PC-9 (cell line): ENCODE measurements at regions not wholly inside any gene's neighbourhood (a gene's known extent, or its start where the extent isn't known, plus 50 kb on each side); places are given as distances from the start of the nearest gene placed in this dataset.
"Not testable (repeated sequence)": the region's sequence is repeated elsewhere in the genome, so short reads cannot be mapped to it uniquely, and the experiment has no call there.

Source experiments
- BruUV-seq: library from RNA; stranded (reverse); fragments of 400-500 nt; replicated peaks from 2 replicates; lab custom pipeline; 2021; lab: Mats Ljungman, UMichigan
- CTCF ChIA-PET: fragments of 300-600 bp; sonication (Branson Sonifier 250); formaldehyde crosslinking; loops from one replicate; lab custom pipeline; 2022; ENCODE audit warnings: antibody characterized with exemption; lab: Charles Lee
- POLR2A ChIA-PET: fragments of 300-600 bp; sonication (Branson Sonifier 250); formaldehyde crosslinking; loops from one replicate; lab custom pipeline; 2022; ENCODE audit warnings: antibody characterized with exemption; ENCODE audit not compliant: unreplicated experiment; lab: Charles Lee
- DNase-seq, 2 experiments: peaks; one replicate each; pipeline versions ENCODE4 v3.0.0 to v3.0.0-alpha.2; 2015 to 2022; ENCODE audit warnings: mixed read lengths in 1 of 2
- H2AFZ ChIP-seq: fragments of 200-600 bp; sonication (generic); 2 replicates; pipeline ENCODE4 v1.8.1; 2017; ENCODE audit warnings: antibody characterized with exemption
- H3F3A ChIP-seq: fragments of 200-600 bp; sonication (generic); 2 replicates; pipeline ENCODE4 v1.8.1; 2017; ENCODE audit warnings: antibody characterized with exemption, mild to moderate bottlenecking, low read depth; ENCODE audit not compliant: insufficient read depth
- H3K27ac ChIP-seq: fragments of 200-600 bp; sonication (generic); 2 replicates; pipeline ENCODE4 v1.6.1; 2016; ENCODE audit warnings: mixed run types
- H3K27me3 ChIP-seq: fragments of 200-600 bp; sonication (generic); 2 replicates; pipeline ENCODE4 v1.6.1; 2016; ENCODE audit warnings: low read depth, mixed run types; ENCODE audit not compliant: insufficient read depth
- H3K36me3 ChIP-seq: fragments of 200-600 bp; sonication (generic); 2 replicates; pipeline ENCODE4 v1.6.1; 2016; ENCODE audit warnings: low read depth, mixed run types
- H3K4me1 ChIP-seq: fragments of 200-600 bp; sonication (generic); replicated peaks from 2 replicates; pipeline ENCODE4 v1.6.1; 2016; ENCODE audit warnings: mixed run types; ENCODE audit not compliant: insufficient read depth
- H3K4me2 ChIP-seq: fragments of 200-600 bp; sonication (generic); 2 replicates; pipeline ENCODE4 v1.6.1; 2017; ENCODE audit warnings: mixed run types
- H3K4me3 ChIP-seq: fragments of 200-600 bp; sonication (generic); 2 replicates; pipeline ENCODE4 v1.6.1; 2016; ENCODE audit warnings: mixed run types
- H3K79me2 ChIP-seq: fragments of 200-600 bp; sonication (generic); 2 replicates; pipeline ENCODE4 v1.6.1; 2017; ENCODE audit warnings: low read depth, mixed run types
- H3K9me2 ChIP-seq: fragments of 200-600 bp; sonication (generic); 2 replicates; pipeline ENCODE4 v1.8.1; 2017; ENCODE audit warnings: mild to moderate bottlenecking; ENCODE audit not compliant: insufficient read depth
- H3K9me3 ChIP-seq: fragments of 200-600 bp; sonication (generic); 2 replicates; pipeline ENCODE4 v1.8.1; 2016; ENCODE audit warnings: low read depth; ENCODE audit not compliant: insufficient read depth
- H4K20me1 ChIP-seq: fragments of 200-600 bp; sonication (generic); 2 replicates; pipeline ENCODE4 v1.8.1; 2017; ENCODE audit not compliant: insufficient read depth
- CTCF ChIP-seq: fragments of 200-600 bp; sonication (generic); conservative IDR thresholded peaks from 2 replicates; pipeline ENCODE4 v1.6.1; 2017; ENCODE audit warnings: mixed run types, antibody characterized with exemption, mild to moderate bottlenecking, moderate library complexity
- EZH2 ChIP-seq: fragments of 200-600 bp; sonication (generic); IDR thresholded peaks from 2 replicates; pipeline ENCODE4 v1.8.0; 2017; ENCODE audit warnings: antibody characterized with exemption, low read depth
- intact Hi-C: fragments of 100-400 bp; cut with micrococcal nuclease; formaldehyde crosslinking; loops from one replicate; pipeline ENCODE4 v1.10.0; 2022; ENCODE audit not compliant: unreplicated experiment

GRCh38 chr2:220590476-220590875 lies 963.0 kb downstream of the SLC4A3 start:
- Histone ChIP-seq H3K9me2 (no peaks in the 10 kb centered on the region), H3K27me3 (no peaks in the 10 kb centered on the region), H3K9me3 (no peaks in the 10 kb centered on the region), H3K27ac (no peak overlapping the region), H3K4me3 (no peak overlapping the region), H3F3A (no peaks in the 10 kb centered on the region), H3K4me1 (no peaks in the 10 kb centered on the region), H4K20me1 (no peaks in the 10 kb centered on the region), H3K4me2 (no peak overlapping the region), H3K79me2 (no peaks in the 10 kb centered on the region), H3K36me3 (no peaks in the 10 kb centered on the region), H2AFZ (no peak overlapping the region)
- intact Hi-C loops, result no loop called here
- POLR2A ChIA-PET, result no interaction called here
- CTCF ChIA-PET, result no interaction called here
- TF ChIP-seq EZH2, result no peak
- TF ChIP-seq CTCF, result no peak
- BruUV-seq, result no TSS peak
- DNase-seq, result peak in 1 of 2 experiments; percentile 36

- CTCF ChIA-PET, result no interaction called here
These were observed 966.1 kb downstream of the SLC4A3 start for GRCh38 chr2:220593526-220593925.

GRCh38 chr2:220601674-220602073 lies 970.4 kb downstream of the EPHA4 start:
- intact Hi-C loops, result no loop called here
- BruUV-seq, result no TSS peak
- ChIA-PET POLR2A (no interaction called here), CTCF (no interaction called here)
- Histone ChIP-seq H3K79me2 (no peaks in the 10 kb centered on the region), H3F3A (no peaks in the 10 kb centered on the region), H3K36me3 (no peaks in the 10 kb centered on the region), H3K4me1 (no peaks in the 10 kb centered on the region), H4K20me1 (no peaks in the 10 kb centered on the region), H3K9me3 (no peaks in the 10 kb centered on the region; the same call in 1 of the 2 replicates), H3K9me2 (0 out of 2 replicates have a peak, but pooled peaks cover 4% of the 10 kb centered on the region), H3K4me2 (no peak overlapping the region), H3K27ac (no peak overlapping the region), H3K4me3 (no peak overlapping the region), H2AFZ (no peak overlapping the region), H3K27me3 (no peaks in the 10 kb centered on the region)
- TF ChIP-seq EZH2, result no peak
- TF ChIP-seq CTCF, result no peak
- no peak for DNase-seq

More at GRCh38 chr2:220593526-220593925, 966.1 kb downstream of the SLC4A3 start:
- Histone ChIP-seq H3K79me2 (no peaks in the 10 kb centered on the region), H3F3A (no peaks in the 10 kb centered on the region), H3K27me3 (no peaks in the 10 kb centered on the region), H3K36me3 (no peaks in the 10 kb centered on the region), H3K9me2 (0 out of 2 replicates have a peak, but pooled peaks cover 4% of the 10 kb centered on the region), H3K9me3 (no peaks in the 10 kb centered on the region), H2AFZ (no peak overlapping the region), H3K27ac (no peak overlapping the region), H4K20me1 (no peaks in the 10 kb centered on the region), H3K4me3 (no peak overlapping the region), H3K4me2 (no peak overlapping the region), H3K4me1 (no peaks in the 10 kb centered on the region)
- DNase-seq, result no peak
- TF ChIP-seq EZH2 (no peak), CTCF (no peak)
- intact Hi-C loops, result no loop called here
- POLR2A ChIA-PET, result no interaction called here
- BruUV-seq, result no TSS peak

GRCh38 chr2:220613004-220613403 lies 959.1 kb downstream of the EPHA4 start:
- H3K4me2 ChIP-seq, H3K4me1 ChIP-seq, H3K79me2 ChIP-seq, H2AFZ ChIP-seq, H3K27ac ChIP-seq, H3K27me3 ChIP-seq, H3K4me3 ChIP-seq, H3K9me2 ChIP-seq, CTCF ChIA-PET, DNase-seq, H3F3A ChIP-seq, BruUV-seq, H3K9me3 ChIP-seq, H4K20me1 ChIP-seq, H3K36me3 ChIP-seq, POLR2A ChIA-PET, intact Hi-C loops: not testable (repeated sequence)
